ENCODE measurements at regions not wholly inside any gene's neighbourhood (a gene's known extent, or its start where the extent isn't known, plus 50 kb on each side); places are given as distances from the start of the nearest gene placed in this dataset.
A peak's percentile ranks its signal among the peaks of the same experiment; 100 is the strongest.

DNA sequence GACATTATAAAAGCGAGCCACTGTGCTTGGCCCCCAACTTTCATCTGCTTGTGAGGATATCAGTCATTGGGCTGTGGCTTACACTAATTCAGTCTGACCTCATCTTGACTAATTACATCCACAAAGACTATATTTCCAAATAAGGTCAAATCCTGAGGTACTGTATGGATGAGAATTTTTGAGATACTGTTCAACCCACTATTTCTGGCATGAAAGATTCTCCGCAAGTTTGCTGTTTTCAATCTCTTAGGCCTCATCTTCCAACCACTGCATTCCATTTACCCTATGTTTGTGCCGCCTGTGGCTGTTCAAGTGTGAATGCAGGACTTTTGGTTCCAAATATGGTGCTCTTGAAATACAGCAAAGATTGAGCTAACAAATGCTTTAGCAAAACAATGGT, 400.9 kb upstream of the SGCD start:
- no peak for DNase-seq (ENCODE audit: low spot score)

- no peak for DNase-seq (ENCODE audit: low spot score)
Measured at GRCh38 chr5:155926766-155927165, 400.2 kb upstream of the SGCD start.

DNA sequence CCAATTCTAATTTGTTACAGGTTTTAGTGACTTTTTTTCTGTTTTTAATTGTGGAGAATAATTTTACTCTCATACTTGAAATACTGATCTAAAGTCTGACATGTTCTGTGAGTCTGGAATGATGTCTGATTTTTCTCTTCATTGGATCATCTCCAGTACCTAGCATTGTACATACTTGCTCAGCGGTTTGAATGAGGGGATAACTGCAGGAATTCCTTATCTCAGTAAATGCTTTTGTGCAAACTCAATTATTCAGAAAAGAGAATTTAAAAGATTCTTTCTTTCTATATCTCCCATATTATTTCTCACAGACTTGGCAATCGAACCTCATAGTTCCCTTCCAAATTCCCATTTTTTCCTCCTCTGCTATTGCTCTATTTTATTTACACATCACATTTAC, 397.9 kb upstream of the SGCD start:
- no peak for DNase-seq (ENCODE audit: low spot score)

GRCh38 chr5:155934964-155935363, 392.0 kb upstream of the SGCD start:
- no peak for DNase-seq (ENCODE audit: low spot score)

DNA sequence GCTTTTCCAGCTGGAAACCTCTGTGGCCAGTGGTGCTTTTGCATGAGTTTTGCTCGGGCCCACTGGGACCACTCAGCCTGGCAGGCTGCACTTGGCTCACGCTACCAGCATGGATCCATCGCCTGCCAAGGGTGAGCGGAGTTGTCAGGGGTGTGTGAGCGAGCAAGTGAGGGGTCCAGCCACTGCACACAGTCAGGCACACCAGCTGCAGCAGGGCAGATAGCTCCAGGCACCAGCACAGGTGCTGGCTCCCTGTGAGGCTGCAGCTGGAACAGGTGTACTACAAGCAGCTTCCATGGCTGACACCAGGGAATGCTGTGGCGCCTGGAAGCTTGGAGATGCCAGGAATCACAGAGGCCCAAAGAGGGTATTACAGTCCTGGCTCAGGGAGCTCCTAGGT, 391.2 kb upstream of the SGCD start:
- no peak for DNase-seq (ENCODE audit: low spot score)

- DNase-seq (ENCODE audit: low spot score), result no peak
Measured at GRCh38 chr5:155936520-155937406, 390.2 kb upstream of the SGCD start.

- no peak for DNase-seq (ENCODE audit: low spot score)
Measured at GRCh38 chr5:155938051-155938450, 388.9 kb upstream of the SGCD start.

- DNase-seq (ENCODE audit: low spot score), result no peak
Measured at GRCh38 chr5:155941340-155941739, 385.6 kb upstream of the SGCD start.

- peak; percentile 19 for DNase-seq (ENCODE audit: low spot score)
Measured at GRCh38 chr5:155943516-155944407, 383.2 kb upstream of the SGCD start.

DNA sequence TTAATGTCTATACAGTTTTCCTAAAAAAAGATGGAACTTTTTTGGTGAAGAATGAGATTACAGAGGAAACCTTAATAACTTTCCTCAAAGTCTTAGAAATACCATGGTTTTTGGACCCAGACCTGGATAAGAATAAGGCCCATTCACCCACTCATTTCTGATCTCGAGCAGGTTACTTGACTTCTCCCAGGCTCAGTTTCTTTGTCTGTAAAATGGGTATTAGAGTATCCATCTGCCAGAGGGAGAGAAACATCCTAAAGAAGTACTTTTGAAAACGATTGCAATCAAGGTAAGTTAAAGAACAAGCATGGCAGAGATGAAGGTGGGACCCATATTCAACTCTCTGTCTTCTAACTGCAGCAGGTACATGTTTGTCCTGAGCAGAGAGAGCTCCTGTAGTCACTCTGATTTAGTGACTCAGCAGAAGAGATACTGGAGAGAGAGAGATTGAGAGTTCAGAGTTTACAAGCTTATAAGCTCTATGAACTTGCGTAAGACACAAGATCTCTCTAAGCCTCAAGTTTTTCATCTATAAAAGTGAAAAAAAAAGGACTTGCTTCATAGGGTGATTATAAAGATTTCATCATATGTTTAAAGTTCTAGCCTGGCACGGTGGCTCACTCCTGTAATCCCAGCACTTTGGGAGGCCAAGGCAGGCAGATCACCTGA, 379.4 kb upstream of the SGCD start:
- DNase-seq (ENCODE audit: low spot score), result no peak

GRCh38 chr5:155948576-155948975, 378.4 kb upstream of the SGCD start:
- DNase-seq (ENCODE audit: low spot score), result no peak

DNA sequence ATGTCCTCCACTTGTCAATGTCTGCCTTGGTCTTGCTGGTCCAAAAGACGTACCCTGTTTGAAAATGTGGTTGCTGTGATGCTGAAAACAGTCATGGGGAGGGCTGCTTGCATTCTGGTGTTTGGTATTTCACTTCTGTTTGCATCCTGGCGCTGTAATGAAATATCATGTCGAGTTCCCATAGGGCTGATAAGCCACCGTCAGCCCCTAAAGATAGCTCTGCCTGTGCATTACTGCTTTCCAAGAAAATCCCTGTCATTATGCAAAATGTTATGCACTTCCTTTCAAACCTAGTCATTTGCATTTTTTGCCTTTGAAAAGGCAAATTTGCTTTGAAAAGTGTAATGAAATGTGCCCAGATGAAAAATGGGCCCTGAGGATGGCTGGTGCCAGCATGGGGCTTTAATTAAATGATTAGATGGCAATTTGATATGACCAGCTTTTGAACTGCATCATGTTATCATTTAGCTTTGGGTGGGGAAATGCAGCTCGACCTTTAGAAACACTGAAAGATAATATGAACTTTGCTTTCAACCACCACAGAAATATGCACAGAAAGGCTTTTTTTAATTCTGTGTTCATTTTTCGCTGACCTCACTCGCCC, 374.4 kb upstream of the SGCD start:
- DNase-seq (ENCODE audit: low spot score), result no peak

DNA sequence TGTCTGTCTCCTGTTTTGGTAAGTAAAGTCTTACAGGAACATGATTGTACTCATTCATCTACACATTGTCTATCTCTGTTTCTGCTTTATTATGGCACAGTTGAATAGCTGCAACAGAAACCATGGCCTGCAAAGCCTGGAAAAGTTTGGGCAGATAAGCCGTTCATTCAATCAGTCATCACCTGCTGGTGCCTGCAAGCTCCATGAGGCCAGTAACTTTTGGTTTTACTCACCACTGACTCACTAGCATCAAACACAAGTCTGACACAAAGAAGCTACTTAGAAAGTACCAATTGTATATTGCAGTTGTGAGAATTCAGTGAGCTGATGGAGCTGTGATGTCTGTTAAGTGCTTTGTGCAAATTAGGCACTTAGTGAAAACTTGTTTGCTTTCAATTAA, 373.6 kb upstream of the SGCD start:
- no peak for DNase-seq (ENCODE audit: low spot score)

DNA sequence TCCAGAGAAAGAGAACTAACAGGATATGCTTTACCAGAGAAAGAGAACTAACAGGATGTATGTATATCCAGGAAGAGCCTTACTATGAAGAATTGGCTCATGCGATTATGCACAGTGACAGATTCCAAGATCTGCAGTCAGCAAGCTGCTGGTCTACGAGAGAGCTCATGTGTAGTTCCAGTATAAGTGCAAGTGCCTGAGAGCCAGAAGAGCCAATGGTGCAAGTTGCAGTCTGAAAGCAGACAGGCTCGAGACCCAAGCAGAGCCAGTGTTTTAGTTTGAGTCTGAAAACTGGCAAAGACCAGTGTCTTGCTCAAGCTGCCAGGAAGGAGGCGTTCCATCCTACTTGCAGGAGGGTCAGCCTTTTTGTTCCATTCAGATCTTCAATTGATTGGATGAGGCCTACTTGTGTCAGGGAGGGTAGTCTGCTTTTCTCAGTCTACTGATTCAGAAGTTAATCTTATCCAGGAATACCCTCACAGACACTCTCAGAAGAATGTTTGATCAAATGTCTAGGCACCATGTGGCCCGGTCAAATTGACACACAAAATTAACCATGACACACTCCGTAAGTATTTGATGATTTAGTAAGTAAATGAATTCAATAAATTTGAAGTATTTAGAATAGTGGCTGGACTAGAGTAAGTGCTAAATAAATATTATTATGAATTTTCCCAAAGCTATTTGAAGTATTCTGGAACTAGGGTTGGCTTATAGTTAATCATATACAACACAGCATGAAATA, 372.1 kb upstream of the SGCD start:
- no peak for DNase-seq (ENCODE audit: low spot score)

- DNase-seq (ENCODE audit: low spot score), result no peak
Measured at GRCh38 chr5:155957884-155958283, 369.1 kb upstream of the SGCD start.

DNA sequence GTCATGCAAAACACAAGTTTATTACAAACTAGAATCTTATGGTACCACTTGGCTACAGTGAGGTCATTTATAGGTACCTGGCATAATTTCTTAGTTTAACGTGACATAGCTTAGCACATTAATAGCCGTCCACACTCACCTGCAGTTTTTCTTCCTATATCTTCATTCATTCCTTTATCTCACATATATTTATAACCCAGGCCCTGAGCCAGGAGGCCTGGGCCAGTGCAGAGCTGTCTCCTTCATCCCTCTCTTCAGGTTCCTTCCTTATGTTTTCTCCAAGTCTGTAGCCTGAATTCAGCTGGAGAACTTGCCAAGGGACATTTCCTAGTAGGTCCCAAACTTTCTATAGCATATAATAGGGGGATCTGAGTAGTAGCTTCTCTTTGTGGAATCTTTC, 367.9 kb upstream of the SGCD start:
- no peak for DNase-seq (ENCODE audit: low spot score)

DNA sequence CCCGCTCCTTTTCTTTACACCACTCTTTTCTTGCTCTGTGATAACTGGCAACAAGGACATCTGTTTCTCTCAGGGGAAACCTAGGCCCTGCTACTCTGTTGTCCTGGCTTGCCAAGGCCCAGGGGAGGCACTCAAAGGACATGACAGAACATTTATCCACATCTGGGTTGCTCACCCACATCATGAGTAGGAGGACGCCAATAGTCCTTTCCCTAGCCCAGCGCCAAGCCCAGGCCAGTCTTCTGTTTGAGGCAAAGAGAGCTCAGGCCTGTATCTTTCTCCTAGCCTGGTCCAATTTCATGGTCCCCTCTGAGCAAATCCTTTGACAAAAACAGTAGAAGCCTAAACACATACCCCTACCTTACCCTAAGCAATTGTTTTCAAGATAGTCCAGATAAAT, 366.8 kb upstream of the SGCD start:
- DNase-seq (ENCODE audit: low spot score), result no peak

DNA sequence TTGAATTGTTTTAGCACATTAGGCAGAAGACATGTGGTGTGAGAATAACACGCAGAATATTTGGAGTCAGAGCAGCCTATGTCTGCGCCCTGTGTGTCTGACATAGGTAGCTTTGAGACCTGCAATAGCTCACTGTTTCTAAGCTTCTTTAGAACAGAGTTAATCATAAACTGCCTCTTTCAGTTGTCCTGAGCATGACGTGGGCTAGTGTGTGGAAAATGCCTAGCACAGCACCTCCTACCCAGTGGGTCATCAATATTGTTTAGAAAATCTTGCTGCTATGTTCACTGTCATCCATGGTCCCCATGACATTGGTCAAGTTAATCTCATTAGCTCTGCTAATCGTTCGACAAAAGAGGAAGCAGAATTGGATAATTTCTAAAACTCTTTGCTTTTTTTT, 357.4 kb upstream of the SGCD start:
- DNase-seq (ENCODE audit: low spot score), result no peak

DNA sequence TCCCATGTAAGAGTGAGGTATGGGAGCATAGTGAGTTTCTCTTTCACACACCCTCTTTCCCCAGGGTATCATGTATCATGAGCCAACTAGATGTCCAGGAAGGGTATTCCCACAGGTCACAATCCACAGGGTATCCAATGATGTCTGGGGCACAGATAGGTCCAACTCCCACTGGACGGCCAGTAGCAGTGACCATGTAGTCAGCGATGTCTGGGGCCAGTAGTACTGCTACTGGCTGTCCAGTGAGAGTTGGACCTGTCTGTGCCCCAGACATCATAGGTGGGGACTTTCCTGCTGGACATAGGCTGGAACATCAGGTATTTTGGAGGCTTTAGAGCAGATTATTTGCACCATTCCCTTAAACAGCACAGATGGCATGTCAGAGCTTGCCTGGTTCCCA, 352.6 kb upstream of the SGCD start:
- DNase-seq (ENCODE audit: low spot score), result no peak

DNA sequence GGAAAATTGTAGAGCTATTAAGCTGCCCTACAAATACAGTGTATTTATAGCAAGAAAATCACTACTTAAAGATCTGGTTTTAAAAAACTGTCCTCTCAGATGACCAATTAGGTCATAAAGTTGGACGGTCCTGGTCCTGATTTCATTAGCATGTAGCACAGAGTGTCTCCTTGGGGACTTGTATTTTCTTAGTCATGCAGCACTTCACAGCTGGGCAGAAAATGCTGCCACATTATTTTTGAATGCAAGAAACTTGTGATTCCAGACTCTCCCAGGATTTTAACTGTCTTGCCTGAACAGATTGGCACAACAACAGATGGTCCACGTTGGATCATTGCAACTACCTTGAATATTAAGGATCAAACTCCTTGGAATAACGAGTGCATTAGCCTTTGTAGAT, 348.1 kb upstream of the SGCD start:
- no peak for DNase-seq (ENCODE audit: low spot score)

DNA sequence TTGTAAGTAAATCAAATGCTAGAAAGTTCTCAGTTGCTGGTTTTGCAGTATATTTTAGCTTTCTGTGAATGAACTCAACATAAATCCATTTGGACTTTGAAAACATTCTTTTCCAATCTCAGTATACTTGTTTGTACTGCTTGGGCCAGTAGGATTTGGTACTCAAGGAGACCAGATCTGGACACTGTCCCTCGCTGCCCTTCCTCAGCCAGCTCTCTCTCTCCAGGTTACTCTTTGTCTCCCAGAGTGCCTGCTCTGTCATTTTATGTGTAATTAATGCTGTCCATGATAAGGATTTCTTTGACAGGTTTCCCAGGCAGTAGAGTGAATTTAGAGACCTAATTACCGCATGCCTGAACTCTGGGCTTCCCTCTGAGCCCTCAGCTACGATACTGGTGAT, 344.6 kb upstream of the SGCD start:
- DNase-seq (ENCODE audit: low spot score), result no peak

DNA sequence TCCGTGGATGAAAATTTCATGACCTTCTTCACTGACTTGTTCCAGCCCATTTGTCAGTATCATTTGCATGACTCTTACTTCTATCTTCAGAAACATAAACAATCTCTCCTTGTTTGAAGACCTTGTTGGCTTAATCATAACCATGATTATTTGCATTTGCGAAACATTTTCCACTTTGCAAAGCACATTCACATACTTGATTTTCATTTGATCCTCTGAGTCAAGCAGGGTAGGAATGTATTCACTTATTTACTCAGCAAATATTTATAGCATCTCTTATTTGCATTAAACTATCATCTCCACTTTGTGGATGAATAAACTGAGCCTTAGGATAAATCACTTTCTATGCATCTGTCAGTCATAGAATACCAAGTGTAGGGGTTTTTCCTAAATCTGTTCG, 343.0 kb upstream of the SGCD start:
- DNase-seq (ENCODE audit: low spot score), result no peak
